ENCODE measurements at regions not wholly inside any gene's neighbourhood (a gene's known extent, or its start where the extent isn't known, plus 50 kb on each side); places are given as distances from the start of the nearest gene placed in this dataset.

DNA sequence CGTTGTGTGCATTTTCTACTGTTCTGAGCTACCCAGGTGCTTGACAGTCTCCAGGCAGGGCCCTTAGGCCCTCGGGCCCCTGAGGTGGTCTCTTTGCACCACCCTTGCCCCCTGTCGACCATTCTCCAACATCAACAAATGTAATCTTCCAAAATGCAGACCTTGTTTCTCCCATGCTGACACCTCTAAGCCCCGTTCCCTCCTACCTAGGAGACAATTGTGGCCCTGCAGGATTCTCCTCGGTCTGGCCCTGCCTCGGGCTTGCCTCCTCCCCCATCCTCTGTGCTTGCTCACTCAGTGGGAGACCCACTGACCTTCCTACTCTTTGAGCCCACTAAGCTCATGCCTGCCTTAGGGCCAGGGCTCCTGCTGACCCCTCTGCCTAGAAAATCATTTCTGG, 104.2 kb upstream of the TARDBP start:
- H3K27ac ChIP-seq (ENCODE audit: low read length), result no peak overlapping the region
- H3K79me2 ChIP-seq (replicated peaks; ENCODE audit: insufficient read depth, low read length), result no peaks in the 10 kb centered on the region
- no peak overlapping the region for H3K9ac ChIP-seq (ENCODE audit: low read length)
- no peaks in the 10 kb centered on the region for H3K27me3 ChIP-seq (ENCODE audit: insufficient read depth, low read depth, low read length)
- no peaks in the 10 kb centered on the region for H3K9me2 ChIP-seq (ENCODE audit: insufficient read depth, low read length)
- no peak overlapping the region for H2AFZ ChIP-seq (ENCODE audit: low read depth, low read length)
- H3K4me2 ChIP-seq (ENCODE audit: low read length), result no peak overlapping the region
- no peak for TF ChIP-seq TAF1 (IDR thresholded peaks at IDR 0.05; ENCODE audit: low read depth)
- no peaks in the 10 kb centered on the region for H3K9me3 ChIP-seq (ENCODE audit: low read length)
- H4K20me1 ChIP-seq (ENCODE audit: insufficient read depth), result no peaks in the 10 kb centered on the region
- H3K36me3 ChIP-seq (ENCODE audit: insufficient read depth, low read length), result no peaks in the 10 kb centered on the region
- H3K4me3 ChIP-seq (ENCODE audit: low read length), result no peak overlapping the region
- no peaks in the 10 kb centered on the region for H3F3A ChIP-seq (ENCODE audit: insufficient read depth, low read length, poor library complexity, severe bottlenecking)

DNA sequence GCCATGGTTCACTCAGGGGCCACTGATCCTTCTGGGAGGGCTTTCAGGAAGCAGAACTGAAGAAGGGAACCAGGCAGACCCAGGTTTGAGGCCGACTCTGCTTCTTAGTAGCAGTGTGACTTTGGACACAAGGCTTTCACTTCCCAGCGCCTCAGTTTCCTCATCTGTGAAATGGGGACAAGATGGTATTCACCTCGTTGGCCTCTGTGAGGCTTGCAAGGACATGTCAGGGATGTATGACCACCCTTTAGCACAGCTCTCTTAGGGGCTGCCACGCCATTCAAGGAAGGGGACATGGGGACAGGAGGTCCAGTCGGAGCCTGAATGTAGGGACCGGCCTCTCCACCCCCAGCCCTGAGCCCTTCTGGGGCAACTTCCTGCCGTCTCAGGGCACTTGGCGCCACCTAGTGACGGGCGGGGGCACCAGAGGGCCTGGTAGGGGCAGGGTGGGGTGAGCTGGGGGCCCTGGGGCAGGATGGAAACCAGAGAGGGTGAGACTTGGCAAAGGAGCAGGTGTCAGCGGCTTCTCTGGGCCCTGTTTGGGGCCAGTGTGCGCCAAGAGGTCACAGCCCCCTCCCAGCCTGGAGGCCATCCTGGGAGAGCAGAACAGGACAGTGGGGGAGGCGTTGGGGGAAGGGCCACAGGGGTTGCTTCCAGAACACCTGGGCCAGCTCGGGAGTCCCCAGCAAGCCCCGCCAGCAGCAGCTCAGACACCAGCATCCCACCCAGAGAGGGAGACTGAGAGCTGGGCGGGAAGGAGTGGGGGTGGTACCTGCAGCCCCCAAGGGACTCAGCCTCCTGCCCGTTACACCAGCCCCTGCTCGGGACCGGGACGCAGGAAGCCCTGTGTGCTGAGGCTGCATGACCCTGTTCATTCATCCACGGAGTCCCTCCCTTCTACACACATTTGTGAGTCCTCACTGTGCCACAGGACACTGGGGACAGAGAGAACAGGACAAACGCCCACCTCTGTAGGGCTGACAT, 102.5 kb upstream of the TARDBP start:
- Histone ChIP-seq H3K27ac (ENCODE audit: low read length) (no peak overlapping the region), H3K27me3 (ENCODE audit: insufficient read depth, low read depth, low read length) (no peaks in the 10 kb centered on the region), H3K36me3 (ENCODE audit: insufficient read depth, low read length) (no peaks in the 10 kb centered on the region), H3K9me2 (ENCODE audit: insufficient read depth, low read length) (no peaks in the 10 kb centered on the region), H3K4me3 (ENCODE audit: low read length) (no peak overlapping the region), H3K79me2 (replicated peaks; ENCODE audit: insufficient read depth, low read length) (no peaks in the 10 kb centered on the region), H3F3A (ENCODE audit: insufficient read depth, low read length, poor library complexity, severe bottlenecking) (no peaks in the 10 kb centered on the region), H3K9me3 (ENCODE audit: low read length) (no peaks in the 10 kb centered on the region), H4K20me1 (ENCODE audit: insufficient read depth) (no peaks in the 10 kb centered on the region), H3K4me2 (ENCODE audit: low read length) (no peak overlapping the region), H2AFZ (ENCODE audit: low read depth, low read length) (no peak overlapping the region), H3K9ac (ENCODE audit: low read length) (no peak overlapping the region)
- TF ChIP-seq POLR2AphosphoS5 (IDR thresholded peaks at IDR 0.05), result no peak

DNA sequence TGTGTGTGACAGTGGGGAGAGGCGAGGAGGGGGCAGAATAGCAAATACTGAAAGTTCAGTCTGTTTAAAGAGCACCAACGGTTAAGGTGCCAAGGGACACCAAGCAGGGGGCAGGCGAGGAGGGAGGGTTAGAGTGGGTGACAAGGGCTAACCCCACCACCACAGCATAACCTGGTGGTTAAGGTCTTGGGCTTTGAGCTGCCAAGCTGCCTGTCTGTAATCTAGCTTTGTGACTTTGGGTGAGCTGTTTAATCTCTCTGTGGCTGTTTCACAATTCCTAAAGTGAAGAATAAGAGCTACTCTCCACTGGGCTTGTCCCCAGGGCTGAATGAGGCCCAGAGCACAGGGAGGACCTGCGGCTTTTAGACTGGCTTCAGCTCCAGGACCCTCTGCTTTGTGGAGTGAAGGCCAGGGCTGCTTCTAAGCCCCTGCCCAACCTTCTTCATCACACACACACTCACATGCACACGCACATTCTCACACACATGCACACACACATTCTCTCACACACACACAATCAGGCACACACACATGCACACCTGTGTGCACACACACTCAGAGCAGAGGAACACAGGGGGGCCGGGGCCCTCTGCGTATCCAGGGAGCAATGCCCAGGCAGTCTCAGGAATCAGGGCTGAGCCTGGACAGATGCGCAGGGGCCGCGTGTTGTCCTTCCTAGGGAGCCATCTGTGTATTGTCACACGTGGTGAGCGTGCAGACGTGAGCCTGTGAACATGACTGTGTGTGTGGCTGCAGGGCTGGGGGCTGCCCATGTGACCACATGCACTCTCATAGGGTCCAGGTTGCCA, 101.6 kb upstream of the TARDBP start:
- Histone ChIP-seq H3K9me3 (ENCODE audit: low read length) (no peaks in the 10 kb centered on the region), H3K9ac (ENCODE audit: low read length) (peak overlapping the region; percentile 9), H3F3A (ENCODE audit: insufficient read depth, low read length, poor library complexity, severe bottlenecking) (no peaks in the 10 kb centered on the region), H3K27me3 (ENCODE audit: insufficient read depth, low read depth, low read length) (no peaks in the 10 kb centered on the region), H3K9me2 (ENCODE audit: insufficient read depth, low read length) (no peaks in the 10 kb centered on the region), H3K36me3 (ENCODE audit: insufficient read depth, low read length) (no peaks in the 10 kb centered on the region), H2AFZ (ENCODE audit: low read depth, low read length) (no peak overlapping the region), H3K79me2 (replicated peaks; ENCODE audit: insufficient read depth, low read length) (no peaks in the 10 kb centered on the region), H3K4me3 (ENCODE audit: low read length) (no peak overlapping the region), H3K27ac (ENCODE audit: low read length) (no peak overlapping the region), H3K4me2 (ENCODE audit: low read length) (no peak overlapping the region), H4K20me1 (ENCODE audit: insufficient read depth) (no peaks in the 10 kb centered on the region)
- TF ChIP-seq SMC3 (conservative IDR thresholded peaks at IDR 0.05; ENCODE audit: poor library complexity) (no peak), EZH2 (IDR thresholded peaks at IDR 0.05; ENCODE audit: borderline replicate concordance, insufficient read depth, low read length, poor library complexity, severe bottlenecking) (no peak), MXI1 (conservative IDR thresholded peaks at IDR 0.05; ENCODE audit: poor library complexity, severe bottlenecking) (no peak), TAF1 (IDR thresholded peaks at IDR 0.05; ENCODE audit: low read depth) (no peak), EP300 (conservative IDR thresholded peaks at IDR 0.05; ENCODE audit: poor library complexity, severe bottlenecking) (no peak), RAD21 (conservative IDR thresholded peaks at IDR 0.05) (no peak)
